Naive thymus-derived CD8-positive, alpha-beta T cell (primary cell): ENCODE measurements at regions not wholly inside any gene's neighbourhood (a gene's known extent, or its start where the extent isn't known, plus 50 kb on each side); places are given as distances from the start of the nearest gene placed in this dataset.

Experiments used
- ATAC-seq, 2 donors: fragments of 150-1000 bp; cut with Tn5 transposase in 1 of 2; sonication (Bioruptor Pico), chemical (Tn5 transposase) in 1 of 2; 1 replicate in 1 of 2; 2 replicates in 1 of 2; pipeline ENCODE4 v1.10.0; 2021; ENCODE audit warnings: mild to moderate bottlenecking in 2 of 2, moderate library complexity in 2 of 2
- POLR2A ChIA-PET: fragments of 350-600 bp; sonication (Branson Sonifier 250); formaldehyde crosslinking; loops from one replicate; lab custom pipeline; 2021; ENCODE audit warnings: antibody characterized with exemption; lab: Charles Lee
- DNase-seq, 10 donors: peaks; one replicate each; pipeline versions ENCODE4 v3.0.0 to v3.0.0-alpha.2; 2020 to 2022
- H3K27ac Mint-ChIP-seq, 10 donors: one replicate each; pipeline ENCODE4 v1.8.0; 2020 to 2022; ENCODE audit warnings: mild to moderate bottlenecking in 10 of 10, mixed read lengths in 10 of 10, moderate library complexity in 4 of 10, inconsistent platforms in 1 of 10
- H3K27me3 Mint-ChIP-seq, 5 donors: one replicate each; pipeline ENCODE4 v1.8.0; 2021 to 2022; ENCODE audit warnings: mixed read lengths in 5 of 5
- H3K36me3 Mint-ChIP-seq, 3 donors: one replicate each; pipeline ENCODE4 v1.8.0; 2020 to 2022; ENCODE audit warnings: mixed read lengths in 3 of 3, mild to moderate bottlenecking in 2 of 3, inconsistent platforms in 1 of 3
- H3K4me1 Mint-ChIP-seq, 4 donors: one replicate each; pipeline ENCODE4 v1.8.0; 2021 to 2022; ENCODE audit warnings: mixed read lengths in 4 of 4
- H3K4me3 Mint-ChIP-seq, 10 donors: one replicate each; pipeline ENCODE4 v1.8.0; 2020 to 2022; ENCODE audit warnings: mild to moderate bottlenecking in 10 of 10, mixed read lengths in 10 of 10, moderate library complexity in 6 of 10, inconsistent platforms in 1 of 10
- H3K9me3 Mint-ChIP-seq, 9 donors: one replicate each; pipeline ENCODE4 v1.8.0; 2020 to 2022; ENCODE audit warnings: mixed read lengths in 9 of 9, mild to moderate bottlenecking in 3 of 9, inconsistent platforms in 1 of 9, moderate library complexity in 1 of 9

- Mint-ChIP-seq H3K4me3 (no peak overlapping the region), H3K4me1 (no peaks in the 10 kb centered on the region), H3K9me3 (peaks cover 0 to 11% (median 4%) of the 10 kb centered on the region in 9 donors), H3K27me3 (no peaks in the 10 kb centered on the region), H3K27ac (no peak overlapping the region), H3K36me3 (no peaks in the 10 kb centered on the region)
- DNase-seq, result no peak
- POLR2A ChIA-PET, result no interaction called here
- ATAC-seq, result no peak
Observed at GRCh38 chr18:72411261-72411660, 132.9 kb downstream of the CBLN2 start.

GRCh38 chr18:72410399-72410798 is 133.7 kb downstream of the CBLN2 start:
- no peaks in the 10 kb centered on the region for H3K36me3 Mint-ChIP-seq
- POLR2A ChIA-PET, result no interaction called here
- H3K27ac Mint-ChIP-seq, result no peak overlapping the region

DNA sequence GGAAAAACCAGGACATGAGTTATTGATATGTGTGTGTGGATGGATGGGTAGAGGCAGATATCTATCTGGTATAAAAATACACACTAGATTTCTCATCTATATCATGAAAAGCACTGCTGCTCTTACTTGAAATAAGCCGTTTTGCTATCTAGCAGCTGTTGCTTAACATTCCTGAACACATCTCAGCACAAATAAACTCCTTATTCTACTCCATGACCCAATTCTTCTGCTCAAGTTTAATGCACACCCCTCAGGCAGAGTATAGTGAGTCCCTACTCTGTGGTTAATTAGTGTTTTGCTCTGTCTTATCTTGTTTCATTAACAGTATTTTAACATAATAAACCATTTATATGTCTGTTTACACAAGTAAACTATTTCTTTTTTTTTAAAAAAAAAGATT is 134.2 kb downstream of the CBLN2 start:
- ATAC-seq (no peak), DNase-seq (no peak)
- no peak overlapping the region for H3K4me3 Mint-ChIP-seq
- H3K9me3 Mint-ChIP-seq, result peaks cover 0 to 11% (median 4%) of the 10 kb centered on the region in 9 donors
- no peak overlapping the region for H3K27ac Mint-ChIP-seq
- POLR2A ChIA-PET, result no interaction called here
- H3K4me1 Mint-ChIP-seq, result no peaks in the 10 kb centered on the region
- H3K27me3 Mint-ChIP-seq, result no peaks in the 10 kb centered on the region
- H3K36me3 Mint-ChIP-seq, result no peaks in the 10 kb centered on the region

More at GRCh38 chr18:72410399-72410798, 133.7 kb downstream of the CBLN2 start:
- Mint-ChIP-seq H3K9me3 (peaks cover 0 to 11% (median 4%) of the 10 kb centered on the region in 9 donors), H3K4me1 (no peaks in the 10 kb centered on the region), H3K4me3 (no peak overlapping the region), H3K27me3 (no peaks in the 10 kb centered on the region)
- DNase-seq (no peak), ATAC-seq (no peak)

DNA sequence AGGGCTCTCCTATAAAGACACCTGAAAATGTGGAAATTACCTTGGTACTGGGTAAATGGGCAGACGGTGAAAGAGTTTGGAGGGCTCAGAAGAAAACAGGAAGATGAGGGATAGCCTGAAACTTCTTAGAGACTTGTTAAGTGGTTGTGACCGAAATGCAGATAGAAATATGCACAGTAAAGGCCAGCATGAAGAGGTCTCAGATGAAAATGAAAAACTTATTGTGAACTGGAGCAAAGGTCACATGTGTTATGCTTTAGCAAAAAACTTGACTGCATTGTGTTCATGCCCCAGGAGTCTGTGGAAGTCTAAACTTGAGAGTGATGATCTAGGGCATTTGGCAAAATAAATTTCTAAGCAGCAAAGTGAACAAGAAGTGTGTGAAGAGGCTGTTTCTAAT is 137.1 kb downstream of the CBLN2 start:
- Mint-ChIP-seq H3K4me1 (no peaks in the 10 kb centered on the region), H3K4me3 (no peak overlapping the region), H3K27me3 (no peaks in the 10 kb centered on the region), H3K27ac (no peak overlapping the region), H3K9me3 (peaks cover 0 to 18% (median 5%) of the 10 kb centered on the region in 9 donors), H3K36me3 (no peaks in the 10 kb centered on the region)
- no peak for DNase-seq
- POLR2A ChIA-PET, result no interaction called here
- no peak for ATAC-seq

DNA sequence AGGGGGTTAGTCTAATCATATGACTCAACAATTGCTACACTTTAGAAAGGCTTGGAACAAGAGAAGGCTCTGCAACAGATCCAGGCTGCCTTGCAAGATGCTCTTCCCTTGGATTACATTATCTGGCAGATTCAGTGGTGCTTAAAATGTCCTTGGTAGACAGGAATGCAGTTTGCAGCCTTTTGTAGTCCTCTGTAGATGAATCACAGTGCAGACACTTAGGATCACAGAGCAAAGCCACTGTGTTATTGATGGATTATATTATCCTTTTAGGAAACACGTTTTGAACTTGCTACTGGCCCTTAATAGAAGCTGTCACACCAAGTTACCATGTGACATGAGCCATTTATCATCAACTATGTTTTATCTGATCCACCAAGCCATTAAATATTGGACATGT is 152.2 kb downstream of the CBLN2 start:
- ATAC-seq (no peak), DNase-seq (no peak)
- no peaks in the 10 kb centered on the region for H3K27me3 Mint-ChIP-seq
- peaks cover 0 to 15% (median 2%) of the 10 kb centered on the region in 9 donors for H3K9me3 Mint-ChIP-seq
- POLR2A ChIA-PET, result no interaction called here
- H3K27ac Mint-ChIP-seq, result no peak overlapping the region
- H3K4me1 Mint-ChIP-seq, result no peaks in the 10 kb centered on the region
- no peaks in the 10 kb centered on the region for H3K36me3 Mint-ChIP-seq
- no peak overlapping the region for H3K4me3 Mint-ChIP-seq

GRCh38 chr18:72391427-72391826 is 152.7 kb downstream of the CBLN2 start:
- no peak for DNase-seq
- no peaks in the 10 kb centered on the region for H3K36me3 Mint-ChIP-seq
- POLR2A ChIA-PET, result no interaction called here
- H3K27me3 Mint-ChIP-seq, result no peaks in the 10 kb centered on the region
- no peak overlapping the region for H3K4me3 Mint-ChIP-seq
- ATAC-seq, result no peak
- no peak overlapping the region for H3K27ac Mint-ChIP-seq
- peaks cover 0 to 15% (median 2%) of the 10 kb centered on the region in 9 donors for H3K9me3 Mint-ChIP-seq
- no peaks in the 10 kb centered on the region for H3K4me1 Mint-ChIP-seq

- peaks cover 0 to 9% (median 0%) of the 10 kb centered on the region in 9 donors for H3K9me3 Mint-ChIP-seq
- H3K36me3 Mint-ChIP-seq, result no peaks in the 10 kb centered on the region
- POLR2A ChIA-PET, result no interaction called here
Observed at GRCh38 chr18:72378016-72378415, 166.1 kb downstream of the CBLN2 start.

GRCh38 chr18:72376256-72376655 is 167.9 kb downstream of the CBLN2 start:
- peaks cover 0 to 11% (median 2%) of the 10 kb centered on the region in 9 donors for H3K9me3 Mint-ChIP-seq
- H3K4me1 Mint-ChIP-seq, result no peaks in the 10 kb centered on the region
- no peak overlapping the region for H3K27ac Mint-ChIP-seq
- no peaks in the 10 kb centered on the region for H3K27me3 Mint-ChIP-seq
- DNase-seq, result no peak
- no peaks in the 10 kb centered on the region for H3K36me3 Mint-ChIP-seq
- no peak overlapping the region for H3K4me3 Mint-ChIP-seq
- ATAC-seq, result no peak
- POLR2A ChIA-PET, result no interaction called here

More at GRCh38 chr18:72378016-72378415, 166.1 kb downstream of the CBLN2 start:
- DNase-seq (no peak), ATAC-seq (no peak)
- Mint-ChIP-seq H3K4me3 (no peak overlapping the region), H3K4me1 (no peaks in the 10 kb centered on the region), H3K27ac (no peak overlapping the region), H3K27me3 (no peaks in the 10 kb centered on the region)

DNA sequence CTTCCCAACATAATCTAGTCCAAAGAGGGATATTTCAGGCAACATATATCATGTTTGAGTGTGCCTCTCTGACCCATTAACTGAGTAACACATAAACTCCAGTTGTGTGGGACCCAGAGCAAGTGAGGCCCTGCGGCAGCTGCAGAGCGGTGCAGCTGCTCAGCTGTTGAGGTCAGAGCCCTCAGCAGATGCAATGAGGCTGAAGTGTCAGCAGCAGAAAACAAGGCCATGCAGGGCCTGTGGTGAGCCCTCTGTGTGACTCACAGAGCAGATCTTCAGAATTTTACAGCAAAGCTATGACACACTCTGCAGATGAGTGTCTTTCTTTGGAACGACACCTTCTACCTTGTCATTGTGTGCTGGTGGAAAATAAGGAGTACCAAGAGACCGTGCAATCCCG is 168.5 kb downstream of the CBLN2 start:
- H3K27me3 Mint-ChIP-seq, result no peaks in the 10 kb centered on the region
- DNase-seq (no peak), ATAC-seq (no peak)
- no peak overlapping the region for H3K27ac Mint-ChIP-seq
- no peaks in the 10 kb centered on the region for H3K36me3 Mint-ChIP-seq
- H3K9me3 Mint-ChIP-seq, result peaks cover 0 to 11% (median 2%) of the 10 kb centered on the region in 9 donors
- H3K4me3 Mint-ChIP-seq, result no peak overlapping the region
- POLR2A ChIA-PET, result no interaction called here
- no peaks in the 10 kb centered on the region for H3K4me1 Mint-ChIP-seq

DNA sequence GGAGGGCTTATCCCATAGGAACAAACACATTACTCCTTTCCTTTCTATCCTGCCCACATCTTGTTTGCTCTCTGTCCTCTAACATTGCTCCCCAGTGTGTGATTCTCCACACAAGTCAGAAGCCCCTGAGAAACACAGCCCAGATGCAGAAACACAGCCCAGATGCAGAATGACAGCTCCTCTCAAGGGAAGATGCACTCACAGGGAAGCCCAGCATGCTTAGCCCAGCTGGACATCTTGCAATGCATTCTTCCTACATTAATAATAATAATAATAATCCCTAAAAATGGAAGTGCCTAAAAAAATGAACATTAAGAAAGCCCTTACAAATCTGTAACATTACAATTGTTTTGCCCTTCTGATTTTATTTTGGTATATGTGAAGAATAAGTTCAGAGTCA is 172.1 kb downstream of the CBLN2 start:
- Mint-ChIP-seq H3K4me1 (no peaks in the 10 kb centered on the region), H3K27ac (no peak overlapping the region), H3K9me3 (peaks cover 0 to 10% (median 2%) of the 10 kb centered on the region in 9 donors), H3K27me3 (no peaks in the 10 kb centered on the region), H3K36me3 (no peaks in the 10 kb centered on the region), H3K4me3 (no peak overlapping the region)
- ATAC-seq (no peak), DNase-seq (no peak)
- POLR2A ChIA-PET, result no interaction called here

DNA sequence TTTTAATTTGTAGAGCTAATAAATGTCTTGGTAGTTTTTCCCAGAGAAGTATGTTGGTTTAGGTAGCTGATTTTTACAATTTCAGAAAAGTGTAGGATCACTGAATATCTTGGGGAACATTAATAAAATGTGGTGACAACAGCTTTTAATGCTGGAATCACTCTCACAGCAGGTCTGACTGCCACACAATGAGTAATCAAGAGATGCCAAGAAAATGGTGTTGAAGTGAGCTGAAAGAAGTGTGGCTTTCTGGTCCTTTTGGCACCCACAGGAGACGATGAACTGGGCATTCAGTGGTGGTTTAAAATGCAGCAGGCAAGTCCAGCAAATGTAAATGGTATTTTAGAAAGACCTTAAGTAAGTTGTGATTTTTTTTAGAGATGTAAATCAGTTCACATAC is 175.8 kb downstream of the CBLN2 start:
- Mint-ChIP-seq H3K4me1 (no peaks in the 10 kb centered on the region), H3K27me3 (no peaks in the 10 kb centered on the region), H3K9me3 (peaks cover 2 to 10% (median 6%) of the 10 kb centered on the region in 9 donors), H3K4me3 (no peak overlapping the region), H3K27ac (no peak overlapping the region), H3K36me3 (no peaks in the 10 kb centered on the region)
- ATAC-seq (no peak), DNase-seq (no peak)
- POLR2A ChIA-PET, result no interaction called here

GRCh38 chr18:72360634-72361033 is 183.5 kb downstream of the CBLN2 start:
- no peaks in the 10 kb centered on the region for H3K4me1 Mint-ChIP-seq
- DNase-seq, result no peak
- no peak overlapping the region for H3K4me3 Mint-ChIP-seq
- no peaks in the 10 kb centered on the region for H3K36me3 Mint-ChIP-seq
- no peak for ATAC-seq
- peaks cover 0 to 4% (median 0%) of the 10 kb centered on the region in 5 donors for H3K27me3 Mint-ChIP-seq
- POLR2A ChIA-PET, result no interaction called here
- H3K9me3 Mint-ChIP-seq, result peaks cover 0 to 25% (median 6%) of the 10 kb centered on the region in 9 donors
- no peak overlapping the region for H3K27ac Mint-ChIP-seq

DNA sequence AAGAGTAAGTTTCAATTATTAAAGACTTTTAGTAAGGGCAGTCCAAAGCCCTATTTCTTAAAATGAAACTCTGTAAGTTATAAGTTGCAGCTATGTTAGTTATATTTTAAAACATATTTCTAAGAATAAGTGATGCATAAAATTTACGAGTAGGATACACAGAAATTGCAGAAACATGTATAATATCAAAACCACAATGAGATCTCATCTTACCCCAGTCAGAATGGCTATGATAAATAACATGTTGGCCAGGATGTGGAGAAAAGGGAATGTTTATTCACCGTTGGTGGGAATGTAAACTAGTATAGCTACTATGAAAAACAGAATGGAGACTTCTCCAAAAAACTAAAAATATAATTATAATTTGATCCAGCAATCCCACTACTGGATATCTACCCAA is 201.2 kb downstream of the CBLN2 start:
- no peaks in the 10 kb centered on the region for H3K27me3 Mint-ChIP-seq
- no peak for ATAC-seq
- POLR2A ChIA-PET, result no interaction called here

GRCh38 chr18:72339976-72340375 is 204.2 kb downstream of the CBLN2 start:
- peaks cover 0 to 7% (median 0%) of the 10 kb centered on the region in 9 donors for H3K9me3 Mint-ChIP-seq
- no peaks in the 10 kb centered on the region for H3K27me3 Mint-ChIP-seq
- ATAC-seq (no peak), DNase-seq (no peak)
- H3K27ac Mint-ChIP-seq, result no peak overlapping the region
- POLR2A ChIA-PET, result no interaction called here
- no peaks in the 10 kb centered on the region for H3K36me3 Mint-ChIP-seq
- no peaks in the 10 kb centered on the region for H3K4me1 Mint-ChIP-seq
- no peak overlapping the region for H3K4me3 Mint-ChIP-seq

More for the DNA sequence above, 201.2 kb downstream of the CBLN2 start:
- H3K27ac Mint-ChIP-seq, result no peak overlapping the region
- H3K4me3 Mint-ChIP-seq, result no peak overlapping the region
- H3K4me1 Mint-ChIP-seq, result no peaks in the 10 kb centered on the region
- no peaks in the 10 kb centered on the region for H3K36me3 Mint-ChIP-seq
- no peak for DNase-seq
- H3K9me3 Mint-ChIP-seq, result peaks cover 0 to 2% (median 0%) of the 10 kb centered on the region in 9 donors
